Choroid plexus epithelial cell (primary cell): ENCODE measurements at regions not wholly inside any gene's neighbourhood (a gene's known extent, or its start where the extent isn't known, plus 50 kb on each side); places are given as distances from the start of the nearest gene placed in this dataset.
A peak's percentile ranks its signal among the peaks of the same experiment; 100 is the strongest.

Source experiments
- DNase-seq: peaks from one replicate; pipeline ENCODE4 v3.0.0-alpha.2; 2010; ENCODE audit warnings: low read depth
- H3K4me3 ChIP-seq: 2 replicates; pipeline ENCODE4 v1.5.1; 2011; ENCODE audit warnings: low read depth, mild to moderate bottlenecking, control low read depth, low read length, moderate library complexity
- CTCF ChIP-seq: conservative IDR thresholded peaks from 2 replicates; pipeline ENCODE4 v1.5.1; 2011; ENCODE audit warnings: low read depth, mild to moderate bottlenecking, control low read depth, inconsistent platforms, low read length, moderate library complexity

- DNase-seq: no peak
- no peak for TF ChIP-seq CTCF
These were observed 157.6 kb upstream of the BLID start for GRCh38 chr11:122273476-122274191.

GRCh38 chr11:122271745-122272144 is 155.7 kb upstream of the BLID start:
- DNase-seq: no peak
- no peak overlapping the region for H3K4me3 ChIP-seq
- TF ChIP-seq CTCF: no peak

More at GRCh38 chr11:122273476-122274191, 157.6 kb upstream of the BLID start:
- no peak overlapping the region for H3K4me3 ChIP-seq

GRCh38 chr11:122271137-122271536 is 155.1 kb upstream of the BLID start:
- TF ChIP-seq CTCF: no peak
- no peak overlapping the region for H3K4me3 ChIP-seq
- no peak for DNase-seq

GRCh38 chr11:122270535-122270934 is 154.5 kb upstream of the BLID start:
- H3K4me3 ChIP-seq: no peak overlapping the region
- no peak for TF ChIP-seq CTCF
- DNase-seq: no peak

GRCh38 chr11:122269824-122270223 is 153.8 kb upstream of the BLID start:
- no peak for DNase-seq
- no peak overlapping the region for H3K4me3 ChIP-seq
- no peak for TF ChIP-seq CTCF

GRCh38 chr11:122268601-122269130 is 152.7 kb upstream of the BLID start:
- DNase-seq: no peak
- H3K4me3 ChIP-seq: no peak overlapping the region
- no peak for TF ChIP-seq CTCF

- TF ChIP-seq CTCF: peak; percentile 10
- peak; percentile 68 for DNase-seq
- H3K4me3 ChIP-seq: no peak overlapping the region
These were observed 151.6 kb upstream of the BLID start for GRCh38 chr11:122267602-122268001.
